ENCODE measurements at regions not wholly inside any gene's neighbourhood (a gene's known extent, or its start where the extent isn't known, plus 50 kb on each side); places are given as distances from the start of the nearest gene placed in this dataset.

GRCh38 chr6:17047889-17048288, 54.0 kb upstream of the STMND1 start:
- DNase-seq (ENCODE audit: low spot score): no peak
- Histone ChIP-seq H3K79me2 (replicated peaks; ENCODE audit: insufficient read depth) (no peaks in the 10 kb centered on the region), H4K20me1 (replicated peaks; ENCODE audit: insufficient read depth) (no peaks in the 10 kb centered on the region), H3K4me2 (no peak overlapping the region), H3F3A (replicated peaks; ENCODE audit: low read depth) (no peaks in the 10 kb centered on the region), H3K4me3 (no peak overlapping the region), H3K36me3 (ENCODE audit: insufficient read depth) (no peaks in the 10 kb centered on the region), H2AFZ (no peak overlapping the region), H3K4me1 (ENCODE audit: insufficient read depth) (peaks cover 3% of the 10 kb centered on the region; the same call in 1 of the 2 replicates), H3K27ac (ENCODE audit: low read depth) (no peak overlapping the region), H3K9me2 (ENCODE audit: insufficient read depth) (no peaks in the 10 kb centered on the region; the same call in 1 of the 2 replicates), H3K27me3 (ENCODE audit: insufficient read depth) (no peaks in the 10 kb centered on the region)
- H3K4me3 Mint-ChIP-seq: no peak overlapping the region
- TF ChIP-seq ETS1 (IDR thresholded peaks at IDR 0.05) (no peak), ZNF331 (CRISPR knock-in tag; IDR thresholded peaks at IDR 0.05; ENCODE audit: low read depth) (no peak), EZH2 (IDR thresholded peaks at IDR 0.05; ENCODE audit: low read depth, unreplicated experiment) (no peak), STAT1 (IDR thresholded peaks at IDR 0.05; ENCODE audit: unreplicated experiment) (no peak), EZH2phosphoT487 (IDR thresholded peaks at IDR 0.05; ENCODE audit: unreplicated experiment) (no peak), ZNF462 (CRISPR knock-in tag; IDR thresholded peaks at IDR 0.05) (no peak)
- no peaks in the 10 kb centered on the region for H3K36me3 Mint-ChIP-seq (ENCODE audit: low read depth)
- no peaks in the 10 kb centered on the region for H3K27me3 Mint-ChIP-seq (ENCODE audit: insufficient read depth, low read depth, poor library complexity)
- H3K4me1 Mint-ChIP-seq: peaks cover 5% of the 10 kb centered on the region; the same call in 2 of the 3 replicates
- ATAC-seq: no peak
- H3K9me3 Mint-ChIP-seq: no peaks in the 10 kb centered on the region
- no peak overlapping the region for H3K27ac Mint-ChIP-seq

Data from GM23338 (cell line).